ENCODE measurements at regions not wholly inside any gene's neighbourhood (a gene's known extent, or its start where the extent isn't known, plus 50 kb on each side); places are given as distances from the start of the nearest gene placed in this dataset.

GRCh38 chr3:124444075-124444474, 286.2 kb upstream of the UMPS start:
- Histone ChIP-seq H3K4me1 (ENCODE audit: control insufficient read depth, low read length) (no peaks in the 10 kb centered on the region), H3K9me2 (replicated peaks; ENCODE audit: control insufficient read depth, low read length) (no peaks in the 10 kb centered on the region), H3K9me3 (ENCODE audit: control insufficient read depth, insufficient read depth, low read length) (no peaks in the 10 kb centered on the region), H3K36me3 (ENCODE audit: control insufficient read depth, low read length) (no peaks in the 10 kb centered on the region), H3K79me2 (ENCODE audit: control insufficient read depth, low read length) (no peaks in the 10 kb centered on the region), H3K4me3 (ENCODE audit: low read length) (no peak overlapping the region), H4K20me1 (ENCODE audit: control insufficient read depth, insufficient read depth, low read depth, low read length) (no peaks in the 10 kb centered on the region), H3K4me2 (ENCODE audit: low read length) (no peak overlapping the region), H3F3A (ENCODE audit: control insufficient read depth, insufficient read depth) (no peaks in the 10 kb centered on the region), H3K27ac (ENCODE audit: low read depth, low read length) (no peak overlapping the region), H3K27me3 (ENCODE audit: control insufficient read depth, low read length) (0 out of 2 replicates have a peak, but pooled peaks cover 3% of the 10 kb centered on the region)
- no peak for TF ChIP-seq EZH2phosphoT487 (IDR thresholded peaks at IDR 0.05; ENCODE audit: borderline replicate concordance, low read length)
- no peak for TF ChIP-seq CTCF (IDR thresholded peaks at IDR 0.05; ENCODE audit: low read depth, low read length, poor library complexity, severe bottlenecking)

DNA sequence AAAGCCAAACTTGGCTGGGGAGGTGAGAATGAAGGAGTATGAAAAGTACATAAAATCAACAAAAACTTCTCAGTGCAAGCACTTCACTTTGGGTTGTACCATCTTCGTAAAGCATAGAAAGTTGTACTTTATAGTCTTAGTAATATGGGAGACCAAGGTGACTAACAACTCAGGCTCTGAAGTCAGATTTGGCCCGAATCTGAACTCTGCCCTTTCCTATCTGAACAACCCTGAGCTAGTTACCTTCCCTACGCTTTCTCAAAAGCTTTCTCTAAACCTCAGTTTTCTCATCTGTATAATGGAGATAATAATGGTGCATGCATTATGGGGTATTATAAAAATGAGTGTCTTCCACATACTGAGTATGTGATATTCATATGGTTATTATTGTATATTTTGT, 285.4 kb upstream of the UMPS start:
- no peak for TF ChIP-seq CTCF (IDR thresholded peaks at IDR 0.05; ENCODE audit: low read depth, low read length, poor library complexity, severe bottlenecking)
- Histone ChIP-seq H3F3A (ENCODE audit: control insufficient read depth, insufficient read depth) (no peaks in the 10 kb centered on the region), H3K36me3 (ENCODE audit: control insufficient read depth, low read length) (no peaks in the 10 kb centered on the region), H3K27ac (ENCODE audit: low read depth, low read length) (no peak overlapping the region), H3K9me3 (ENCODE audit: control insufficient read depth, insufficient read depth, low read length) (no peaks in the 10 kb centered on the region), H4K20me1 (ENCODE audit: control insufficient read depth, insufficient read depth, low read depth, low read length) (no peaks in the 10 kb centered on the region), H3K4me2 (ENCODE audit: low read length) (no peak overlapping the region), H3K4me1 (ENCODE audit: control insufficient read depth, low read length) (no peaks in the 10 kb centered on the region), H3K27me3 (ENCODE audit: control insufficient read depth, low read length) (0 out of 2 replicates have a peak, but pooled peaks cover 3% of the 10 kb centered on the region), H3K4me3 (ENCODE audit: low read length) (no peak overlapping the region), H3K9me2 (replicated peaks; ENCODE audit: control insufficient read depth, low read length) (no peaks in the 10 kb centered on the region), H3K79me2 (ENCODE audit: control insufficient read depth, low read length) (no peaks in the 10 kb centered on the region)

DNA sequence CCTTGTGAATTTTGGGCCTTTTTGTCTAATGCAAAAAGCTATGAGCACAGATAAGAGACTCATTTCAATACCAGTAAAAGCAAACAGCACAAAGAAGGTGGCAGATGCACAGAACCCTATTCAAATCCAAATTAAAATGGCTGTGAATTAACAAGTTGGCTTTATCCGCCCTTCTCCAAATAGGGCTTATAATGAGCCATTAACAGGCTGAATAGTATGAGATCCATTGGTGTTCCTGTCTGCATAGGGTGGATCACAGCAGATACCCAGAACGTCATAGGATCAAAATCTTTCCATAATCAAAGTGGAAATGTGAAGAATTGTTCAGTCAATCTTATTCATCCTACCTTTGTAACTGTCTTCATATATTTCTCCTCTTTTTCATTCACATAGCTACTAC, 282.4 kb upstream of the UMPS start:
- Histone ChIP-seq H3K4me2 (ENCODE audit: low read length) (no peak overlapping the region), H3K27ac (ENCODE audit: low read depth, low read length) (no peak overlapping the region), H3K27me3 (ENCODE audit: control insufficient read depth, low read length) (0 out of 2 replicates have a peak, but pooled peaks cover 3% of the 10 kb centered on the region), H3K9me3 (ENCODE audit: control insufficient read depth, insufficient read depth, low read length) (no peaks in the 10 kb centered on the region), H3K36me3 (ENCODE audit: control insufficient read depth, low read length) (no peaks in the 10 kb centered on the region), H3F3A (ENCODE audit: control insufficient read depth, insufficient read depth) (no peaks in the 10 kb centered on the region), H3K4me1 (ENCODE audit: control insufficient read depth, low read length) (no peaks in the 10 kb centered on the region), H3K4me3 (ENCODE audit: low read length) (no peak overlapping the region), H3K79me2 (ENCODE audit: control insufficient read depth, low read length) (no peaks in the 10 kb centered on the region), H3K9me2 (replicated peaks; ENCODE audit: control insufficient read depth, low read length) (no peaks in the 10 kb centered on the region), H4K20me1 (ENCODE audit: control insufficient read depth, insufficient read depth, low read depth, low read length) (no peaks in the 10 kb centered on the region)
- TF ChIP-seq EZH2phosphoT487 (IDR thresholded peaks at IDR 0.05; ENCODE audit: borderline replicate concordance, low read length), result no peak
- no peak for TF ChIP-seq CTCF (IDR thresholded peaks at IDR 0.05; ENCODE audit: low read depth, low read length, poor library complexity, severe bottlenecking)

- 0 out of 2 replicates have a peak, but pooled peaks cover 3% of the 10 kb centered on the region for H3K27me3 ChIP-seq (ENCODE audit: control insufficient read depth, low read length)
Observed at GRCh38 chr3:124448954-124449353, 281.3 kb upstream of the UMPS start.

More at GRCh38 chr3:124448954-124449353, 281.3 kb upstream of the UMPS start:
- H3K9me3 ChIP-seq (ENCODE audit: control insufficient read depth, insufficient read depth, low read length), result no peaks in the 10 kb centered on the region
- no peak overlapping the region for H3K4me2 ChIP-seq (ENCODE audit: low read length)
- H3F3A ChIP-seq (ENCODE audit: control insufficient read depth, insufficient read depth), result no peaks in the 10 kb centered on the region
- H3K36me3 ChIP-seq (ENCODE audit: control insufficient read depth, low read length), result no peaks in the 10 kb centered on the region
- no peaks in the 10 kb centered on the region for H3K4me1 ChIP-seq (ENCODE audit: control insufficient read depth, low read length)
- no peaks in the 10 kb centered on the region for H3K9me2 ChIP-seq (replicated peaks; ENCODE audit: control insufficient read depth, low read length)
- no peak overlapping the region for H3K27ac ChIP-seq (ENCODE audit: low read depth, low read length)
- no peaks in the 10 kb centered on the region for H4K20me1 ChIP-seq (ENCODE audit: control insufficient read depth, insufficient read depth, low read depth, low read length)
- TF ChIP-seq EZH2phosphoT487 (IDR thresholded peaks at IDR 0.05; ENCODE audit: borderline replicate concordance, low read length) (no peak), CTCF (IDR thresholded peaks at IDR 0.05; ENCODE audit: low read depth, low read length, poor library complexity, severe bottlenecking) (no peak)
- H3K79me2 ChIP-seq (ENCODE audit: control insufficient read depth, low read length), result no peaks in the 10 kb centered on the region
- H3K4me3 ChIP-seq (ENCODE audit: low read length), result no peak overlapping the region

Data from DOHH2 (cell line).